Transverse colon (tissue), 4 donors: ENCODE measurements at regions not wholly inside any gene's neighbourhood (a gene's known extent, or its start where the extent isn't known, plus 50 kb on each side); places are given as distances from the start of the nearest gene placed in this dataset.

Source experiments
- DNase-seq: peaks from one replicate; pipeline ENCODE4 v3.0.0-alpha.2; 2019
- H3K27ac ChIP-seq, 4 donors: fragments of 200-600 bp; sonication (generic); 2 replicates each; pipeline ENCODE4 v1.5.1; 2016 to 2018; ENCODE audit warnings: inconsistent platforms in 4 of 4
- H3K27me3 ChIP-seq: fragments of 200-600 bp; sonication (generic); 2 replicates; pipeline ENCODE4 v1.5.1; 2017; ENCODE audit warnings: inconsistent platforms
- H3K36me3 ChIP-seq, 4 donors: fragments of 200-600 bp; sonication (generic); 2 replicates each; pipeline ENCODE4 v1.5.1; 2017 to 2019; ENCODE audit warnings: inconsistent platforms in 4 of 4
- H3K4me1 ChIP-seq, 4 donors: fragments of 200-600 bp; sonication (generic); 2 replicates each; pipeline ENCODE4 v1.5.1; 2017 to 2020; ENCODE audit warnings: inconsistent platforms in 4 of 4
- H3K4me3 ChIP-seq, 4 donors: fragments of 200-600 bp; sonication (generic); 1 replicate in 1 of 4; 2 replicates in 3 of 4; pipeline versions ENCODE4 v1.5.1 to v1.6.1; 2017 to 2019; ENCODE audit warnings: inconsistent platforms in 4 of 4
- H3K9me3 ChIP-seq, 2 donors: fragments of 200-600 bp; sonication (generic); 2 replicates each; pipeline ENCODE4 v1.5.1; 2017 to 2019; ENCODE audit warnings: inconsistent platforms in 2 of 2
- CTCF ChIP-seq, 5 experiments: fragments of 200-600 bp in 3 of 5; fragments of 450-650 bp in 2 of 5; sonication (generic) in 3 of 5; IDR thresholded peaks; 1 replicate in 2 of 5; 2 replicates in 3 of 5; pipeline ENCODE4 v1.5.1; 2016 to 2017; ENCODE audit warnings: antibody characterized with exemption in 5 of 5, inconsistent platforms in 3 of 5, mild to moderate bottlenecking in 2 of 5, moderate library complexity in 1 of 5
- EP300 ChIP-seq: sonication (generic); formaldehyde crosslinking; IDR thresholded peaks from one replicate; pipeline ENCODE4 v1.6.1; 2017; ENCODE audit warnings: antibody characterized with exemption, low read depth
- POLR2A ChIP-seq: fragments of 450-650 bp; IDR thresholded peaks from one replicate; pipeline ENCODE4 v1.6.1; 2016; ENCODE audit warnings: antibody characterized with exemption, mild to moderate bottlenecking, moderate library complexity
- POLR2AphosphoS5 ChIP-seq, 3 donors: sonication (generic); formaldehyde crosslinking; IDR thresholded peaks; one replicate each; pipeline ENCODE4 v1.6.1; 2016; ENCODE audit warnings: antibody characterized with exemption in 3 of 3
- WGBS, 2 donors: methylation state at CpG; one replicate each; pipeline ENCODE4 v1.1.5; 2018; ENCODE audit warnings: low coverage in 1 of 2; 5-methylcytosine and 5-hydroxymethylcytosine counted together
- in situ Hi-C, 4 donors: fragments of 200-750 bp; cut with MboI; loops; one replicate each; pipeline versions ENCODE4 v1.15.0 to v1.15.1; 2017; ENCODE audit warnings: low sequenced_read_pairs in 3 of 4, low pct_ligation_motif_present in 1 of 4, low pct_unique_long_range_greater_than_20kb in 1 of 4
- intact Hi-C: fragments of 100-400 bp; cut with DNase I; formaldehyde crosslinking; loops from one replicate; pipeline ENCODE4 v1.15.1; 2023; ENCODE audit warnings: low total_unique reads

- no peaks in the 10 kb centered on the region for H3K36me3 ChIP-seq
- intact Hi-C loops (no loop called here), in situ Hi-C loops (no loop called here)
- no peak overlapping the region for H3K27ac ChIP-seq
- no peaks in the 10 kb centered on the region for H3K4me1 ChIP-seq
- 39 to 64% methylated on average over 2 of the region's 2 CpGs for WGBS, 2 donors
- no peak overlapping the region for H3K4me3 ChIP-seq
- no peaks in the 10 kb centered on the region for H3K27me3 ChIP-seq
- DNase-seq, result no peak
- H3K9me3 ChIP-seq, result no peaks in the 10 kb centered on the region
- TF ChIP-seq POLR2AphosphoS5 (IDR thresholded peaks at IDR 0.05) (no peak), EP300 (no peak), POLR2A (no peak), CTCF (IDR thresholded peaks at IDR 0.05) (no peak)
Observed at GRCh38 chr6:113458368-113459010, 398.7 kb upstream of the MARCKS start.

GRCh38 chr6:113461153-113461932 is 395.8 kb upstream of the MARCKS start:
- Histone ChIP-seq H3K27me3 (no peaks in the 10 kb centered on the region), H3K4me1 (no peaks in the 10 kb centered on the region), H3K4me3 (no peak overlapping the region), H3K27ac (no peak overlapping the region), H3K9me3 (no peaks in the 10 kb centered on the region), H3K36me3 (no peaks in the 10 kb centered on the region)
- intact Hi-C loops, result no loop called here
- no peak for DNase-seq
- 68 to 73% methylated on average over 4 of the region's 4 CpGs for WGBS, 2 donors
- TF ChIP-seq POLR2A (no peak), EP300 (no peak), CTCF (IDR thresholded peaks at IDR 0.05) (no peak), POLR2AphosphoS5 (IDR thresholded peaks at IDR 0.05) (no peak)
- in situ Hi-C loops, result no loop called here

- no peaks in the 10 kb centered on the region for H3K4me1 ChIP-seq
- in situ Hi-C loops, result no loop called here
- intact Hi-C loops, result no loop called here
- no peak for TF ChIP-seq POLR2A
- no peak for TF ChIP-seq CTCF (IDR thresholded peaks at IDR 0.05)
- no peak for TF ChIP-seq EP300
- no peak for TF ChIP-seq POLR2AphosphoS5 (IDR thresholded peaks at IDR 0.05)
- H3K36me3 ChIP-seq, result no peaks in the 10 kb centered on the region
- H3K9me3 ChIP-seq, result no peaks in the 10 kb centered on the region
- no peak overlapping the region for H3K4me3 ChIP-seq
- no peaks in the 10 kb centered on the region for H3K27me3 ChIP-seq
- whole genome bisulfite sequencing, 2 donors, result 92% methylated on average over 3 of the region's 3 CpGs; no CpG with 5 or more reads in 1 of the 2 donors
- no peak overlapping the region for H3K27ac ChIP-seq
- no peak for DNase-seq
Observed at GRCh38 chr6:113464536-113464935, 392.6 kb upstream of the MARCKS start.

- no peak overlapping the region for H3K27ac ChIP-seq
- H3K36me3 ChIP-seq, result no peaks in the 10 kb centered on the region
- no peaks in the 10 kb centered on the region for H3K4me1 ChIP-seq
- 86% methylated on average over 3 of the region's 3 CpGs for WGBS, 2 donors
- no peak for TF ChIP-seq POLR2A
- no peak for TF ChIP-seq EP300
- no peak for TF ChIP-seq CTCF (IDR thresholded peaks at IDR 0.05)
- TF ChIP-seq POLR2AphosphoS5 (IDR thresholded peaks at IDR 0.05), result no peak
- no peak for DNase-seq
- in situ Hi-C loops (no loop called here), intact Hi-C loops (no loop called here)
- no peak overlapping the region for H3K4me3 ChIP-seq
- no peaks in the 10 kb centered on the region for H3K9me3 ChIP-seq
- H3K27me3 ChIP-seq, result no peaks in the 10 kb centered on the region
Observed at GRCh38 chr6:113464960-113465359, 392.2 kb upstream of the MARCKS start.
